ENCODE measurements at regions not wholly inside any gene's neighbourhood (a gene's known extent, or its start where the extent isn't known, plus 50 kb on each side); places are given as distances from the start of the nearest gene placed in this dataset.

- H3K9me3 ChIP-seq, result no peaks in the 10 kb centered on the region
- WGBS, 2 donors (ENCODE audit: low coverage in 1 of 2), result 87 to 92% methylated on average over 2 to 6 of the region's 6 CpGs
- H3K4me1 ChIP-seq, result no peaks in the 10 kb centered on the region
- no peak for DNase-seq
- intact Hi-C loops (cut with DNase I; ENCODE audit: low total_unique reads) (no loop called here), in situ Hi-C loops (cut with MboI; ENCODE audit: low pct_ligation_motif_present in 1 of 4, low pct_unique_long_range_greater_than_20kb in 1 of 4, low sequenced_read_pairs in 3 of 4) (no loop called here)
- TF ChIP-seq CTCF (IDR thresholded peaks at IDR 0.05) (no peak), POLR2AphosphoS5 (IDR thresholded peaks at IDR 0.05) (no peak), POLR2A (IDR thresholded peaks at IDR 0.05) (no peak), EP300 (IDR thresholded peaks at IDR 0.05; ENCODE audit: low read depth) (no peak)
- H3K27ac ChIP-seq, result no peak overlapping the region
- H3K36me3 ChIP-seq, result no peaks in the 10 kb centered on the region
- no peaks in the 10 kb centered on the region for H3K27me3 ChIP-seq
- no peak overlapping the region for H3K4me3 ChIP-seq
Measured at GRCh38 chr14:71208702-71209357, 301.6 kb downstream of the PCNX1 start.

GRCh38 chr14:71209888-71210287 is 302.6 kb downstream of the PCNX1 start:
- 83 to 90% methylated on average over 4 to 6 of the region's 6 CpGs for WGBS, 2 donors (ENCODE audit: low coverage in 1 of 2)
- no peak for DNase-seq
- TF ChIP-seq POLR2A (IDR thresholded peaks at IDR 0.05), result no peak
- TF ChIP-seq EP300 (IDR thresholded peaks at IDR 0.05; ENCODE audit: low read depth), result no peak
- TF ChIP-seq POLR2AphosphoS5 (IDR thresholded peaks at IDR 0.05), result no peak
- TF ChIP-seq CTCF (IDR thresholded peaks at IDR 0.05), result no peak
- intact Hi-C loops (cut with DNase I; ENCODE audit: low total_unique reads), result no loop called here
- no peaks in the 10 kb centered on the region for H3K4me1 ChIP-seq
- no peaks in the 10 kb centered on the region for H3K36me3 ChIP-seq
- no peaks in the 10 kb centered on the region for H3K9me3 ChIP-seq
- in situ Hi-C loops (cut with MboI; ENCODE audit: low pct_ligation_motif_present in 1 of 4, low pct_unique_long_range_greater_than_20kb in 1 of 4, low sequenced_read_pairs in 3 of 4), result no loop called here
- no peak overlapping the region for H3K27ac ChIP-seq
- no peak overlapping the region for H3K4me3 ChIP-seq
- H3K27me3 ChIP-seq, result no peaks in the 10 kb centered on the region

- DNase-seq, result no peak
- H3K36me3 ChIP-seq, result no peaks in the 10 kb centered on the region
- H3K27me3 ChIP-seq, result no peaks in the 10 kb centered on the region
- no peaks in the 10 kb centered on the region for H3K4me1 ChIP-seq
- WGBS, 2 donors (ENCODE audit: low coverage in 1 of 2), result 93% methylated on average over 5 of the region's 5 CpGs; no CpG with 5 or more reads in 1 of the 2 donors
- no peak overlapping the region for H3K27ac ChIP-seq
- intact Hi-C loops (cut with DNase I; ENCODE audit: low total_unique reads), result no loop called here
- in situ Hi-C loops (cut with MboI; ENCODE audit: low pct_ligation_motif_present in 1 of 4, low pct_unique_long_range_greater_than_20kb in 1 of 4, low sequenced_read_pairs in 3 of 4), result no loop called here
- H3K4me3 ChIP-seq, result no peak overlapping the region
- H3K9me3 ChIP-seq, result no peaks in the 10 kb centered on the region
- TF ChIP-seq CTCF (IDR thresholded peaks at IDR 0.05), result no peak
- TF ChIP-seq EP300 (IDR thresholded peaks at IDR 0.05; ENCODE audit: low read depth), result no peak
- TF ChIP-seq POLR2A (IDR thresholded peaks at IDR 0.05), result no peak
- no peak for TF ChIP-seq POLR2AphosphoS5 (IDR thresholded peaks at IDR 0.05)
Measured at GRCh38 chr14:71212093-71212492, 304.8 kb downstream of the PCNX1 start.

GRCh38 chr14:71212683-71213107 is 305.4 kb downstream of the PCNX1 start:
- Histone ChIP-seq H3K9me3 (peaks cover 0 to 2% of the 10 kb centered on the region in 2 donors), H3K4me3 (no peak overlapping the region), H3K27ac (no peak overlapping the region), H3K27me3 (no peaks in the 10 kb centered on the region), H3K36me3 (no peaks in the 10 kb centered on the region), H3K4me1 (no peaks in the 10 kb centered on the region)
- TF ChIP-seq CTCF (IDR thresholded peaks at IDR 0.05) (no peak), POLR2A (IDR thresholded peaks at IDR 0.05) (no peak), EP300 (IDR thresholded peaks at IDR 0.05; ENCODE audit: low read depth) (no peak), POLR2AphosphoS5 (IDR thresholded peaks at IDR 0.05) (no peak)
- DNase-seq, result no peak
- in situ Hi-C loops (cut with MboI; ENCODE audit: low pct_ligation_motif_present in 1 of 4, low pct_unique_long_range_greater_than_20kb in 1 of 4, low sequenced_read_pairs in 3 of 4), result no loop called here
- WGBS, 2 donors (ENCODE audit: low coverage in 1 of 2), result 83% methylated on average over 10 of the region's 10 CpGs; no CpG with 5 or more reads in 1 of the 2 donors
- intact Hi-C loops (cut with DNase I; ENCODE audit: low total_unique reads), result no loop called here

Data from transverse colon (tissue), 4 donors.